K562 (cell line): ENCODE measurements at regions not wholly inside any gene's neighbourhood (a gene's known extent, or its start where the extent isn't known, plus 50 kb on each side); places are given as distances from the start of the nearest gene placed in this dataset.

ENCODE experiments used
- ARID3A ChIP-seq: IDR thresholded peaks from 2 replicates; pipeline ENCODE4 v1.6.1; 2012; ENCODE audit warnings: low read depth, low read length, improper control_type of control experiment, borderline replicate concordance
- ATF7 ChIP-seq: fragments of 450-650 bp; IDR thresholded peaks from 2 replicates; pipeline ENCODE4 v1.7.1; 2014; ENCODE audit warnings: mild to moderate bottlenecking, moderate library complexity
- CREB1 ChIP-seq, 2 experiments: sonication (generic) in 1 of 2; formaldehyde crosslinking in 1 of 2; IDR thresholded peaks; 2 replicates each; pipeline versions ENCODE4 v1.6.1 to v1.8.0; 2012 to 2022; ENCODE audit warnings: inconsistent platforms in 1 of 2, mild to moderate bottlenecking in 1 of 2, missing genetic modification reagents in 1 of 2, moderate library complexity in 1 of 2
- CTCF ChIP-seq, 3 experiments: IDR thresholded peaks in 2 of 3; conservative IDR thresholded peaks in 1 of 3; 2 replicates each; pipeline ENCODE4 v1.5.1; 2011 to 2012; ENCODE audit warnings: low read length in 3 of 3, mild to moderate bottlenecking in 3 of 3, control low read depth in 2 of 3, improper control_type of control experiment in 1 of 3, inconsistent platforms in 1 of 3, low read depth in 1 of 3, mixed read lengths in 1 of 3, moderate library complexity in 1 of 3; ENCODE audit not compliant: insufficient read depth in 2 of 3
- GTF2E2 ChIP-seq: fragments of 200-800 bp; sonication (Bioruptor generic); IDR thresholded peaks from 2 replicates; pipeline ENCODE4 v1.6.1; 2016; ENCODE audit warnings: missing genetic modification characterization, missing compliant biosample characterization
- LARP7 ChIP-seq: fragments of 450-650 bp; IDR thresholded peaks from 2 replicates; pipeline ENCODE4 v1.6.1; 2016
- POLR2A ChIP-seq: fragments of 450-650 bp; conservative IDR thresholded peaks from 2 replicates; pipeline ENCODE4 v1.6.1; 2016
- RAD21 ChIP-seq, 2 experiments: fragments of 250-450 bp in 1 of 2; fragments of 450-650 bp in 1 of 2; sonication (Bioruptor Pico) in 1 of 2; formaldehyde crosslinking in 1 of 2; IDR thresholded peaks in 1 of 2; conservative IDR thresholded peaks in 1 of 2; 2 replicates each; pipeline versions ENCODE4 v1.4.0 to v1.8.0; 2020 to 2022; ENCODE audit warnings: mild to moderate bottlenecking in 2 of 2, moderate library complexity in 1 of 2
- RBBP5 ChIP-seq: fragments of 200-600 bp; sonication (generic); IDR thresholded peaks from 2 replicates; pipeline ENCODE4 v1.6.1; 2012; ENCODE audit warnings: borderline replicate concordance, mild to moderate bottlenecking, low read length, control low read depth, inconsistent platforms; ENCODE audit not compliant: insufficient read depth, poor library complexity, severe bottlenecking
- SMAD4 ChIP-seq: fragments of 250-450 bp; sonication (Bioruptor Pico); conservative IDR thresholded peaks from 2 replicates; pipeline ENCODE4 v1.8.0; 2021; ENCODE audit warnings: inconsistent platforms, mild to moderate bottlenecking, moderate library complexity
- TAF1 ChIP-seq: IDR thresholded peaks from 2 replicates; pipeline ENCODE4 v1.6.1; 2011; ENCODE audit warnings: mild to moderate bottlenecking, low read length, moderate library complexity; ENCODE audit not compliant: insufficient read depth, control insufficient read depth, severe bottlenecking; ENCODE audit errors: extremely low read depth
- WHSC1 ChIP-seq: IDR thresholded peaks from one replicate; pipeline ENCODE4 v1.6.1; 2012; ENCODE audit warnings: low read length, control low read depth, inconsistent platforms
- ZNF431 ChIP-seq: sonication (generic); formaldehyde crosslinking; IDR thresholded peaks from 2 replicates; pipeline ENCODE4 v1.8.0; 2022; ENCODE audit warnings: mild to moderate bottlenecking, missing genetic modification reagents

- no peak for TF ChIP-seq POLR2A
- TF ChIP-seq SMAD4 (CRISPR knock-in tag), result no peak
- TF ChIP-seq TAF1, result no peak
- TF ChIP-seq LARP7, result no peak
- no peak for TF ChIP-seq CTCF (IDR thresholded peaks at IDR 0.05 in 2 of 3, conservative IDR thresholded peaks at IDR 0.05 in 1 of 3; ENCODE audit: insufficient read depth in 2 of 3, low read depth in 1 of 3, low read length in 3 of 3)
- TF ChIP-seq ARID3A, result no peak
- TF ChIP-seq RBBP5, result no peak
- TF ChIP-seq GTF2E2 (tag), result no peak
- no peak for TF ChIP-seq ZNF431
- TF ChIP-seq WHSC1, result no peak
- TF ChIP-seq CREB1 (IDR thresholded peaks at IDR 0.05), result no peak
- no peak for TF ChIP-seq CREB1 (CRISPR knock-in tag; IDR thresholded peaks at IDR 0.05)
- TF ChIP-seq ATF7, result no peak
- TF ChIP-seq RAD21 (CRISPR knock-in tag; conservative IDR thresholded peaks at IDR 0.05 in 1 of 2, IDR thresholded peaks at IDR 0.05 in 1 of 2), result no peak
These were observed 73.9 kb upstream of the HIF1A start for GRCh38 chr14:61621444-61621843.
